ENCODE measurements at regions not wholly inside any gene's neighbourhood (a gene's known extent, or its start where the extent isn't known, plus 50 kb on each side); places are given as distances from the start of the nearest gene placed in this dataset.

- DNase-seq, result no peak
Measured at GRCh38 chr2:240287011-240287410, 146.6 kb upstream of the OTOS start.

GRCh38 chr2:240287496-240288086 lies 147.1 kb upstream of the OTOS start:
- DNase-seq, result no peak

GRCh38 chr2:240288087-240288521 lies 147.4 kb upstream of the GPC1 start:
- DNase-seq, result no peak

- DNase-seq, result no peak
Measured at GRCh38 chr2:240289701-240290431, 145.6 kb upstream of the GPC1 start.

GRCh38 chr2:240290432-240291336 lies 144.8 kb upstream of the GPC1 start:
- no peak for DNase-seq

GRCh38 chr2:240291337-240292034 lies 144.0 kb upstream of the GPC1 start:
- DNase-seq, result no peak

GRCh38 chr2:240292035-240292574 lies 143.4 kb upstream of the GPC1 start:
- DNase-seq, result no peak

GRCh38 chr2:240292619-240293525 lies 142.6 kb upstream of the GPC1 start:
- DNase-seq, result no peak

- no peak for DNase-seq
Measured at GRCh38 chr2:240293557-240294461, 141.7 kb upstream of the GPC1 start.

GRCh38 chr2:240294514-240294913 lies 140.9 kb upstream of the GPC1 start:
- DNase-seq, result no peak

- DNase-seq, result no peak
Measured at GRCh38 chr2:240295256-240296103, 140.0 kb upstream of the GPC1 start.

GRCh38 chr2:240296104-240296406 lies 139.4 kb upstream of the GPC1 start:
- DNase-seq, result no peak

GRCh38 chr2:240296476-240297255 lies 138.8 kb upstream of the GPC1 start:
- DNase-seq, result no peak

GRCh38 chr2:240297256-240298116 lies 138.0 kb upstream of the GPC1 start:
- DNase-seq, result no peak

GRCh38 chr2:240298117-240298790 lies 137.2 kb upstream of the GPC1 start:
- DNase-seq, result no peak

GRCh38 chr2:240298803-240299709 lies 136.4 kb upstream of the GPC1 start:
- DNase-seq, result no peak
